SHP77 treated with DMSO at 0.1 percent for 48 hours (cell line): ENCODE measurements at regions not wholly inside any gene's neighbourhood (a gene's known extent, or its start where the extent isn't known, plus 50 kb on each side); places are given as distances from the start of the nearest gene placed in this dataset.

Source experiments
- DNase-seq: peaks from one replicate; lab custom pipeline; 2025; lab: John Stamatoyannopoulos, UW

GRCh38 chr9:3049636-3050035 lies 205.7 kb upstream of the PUM3 start:
- DNase-seq: no peak

GRCh38 chr9:3047912-3048311 lies 204.0 kb upstream of the PUM3 start:
- DNase-seq: no peak

- no peak for DNase-seq
These were observed 201.3 kb upstream of the PUM3 start for GRCh38 chr9:3045153-3045552.

GRCh38 chr9:3043369-3043768 lies 199.5 kb upstream of the PUM3 start:
- DNase-seq: no peak

GRCh38 chr9:3040761-3041160 lies 196.9 kb upstream of the PUM3 start:
- no peak for DNase-seq

GRCh38 chr9:3036333-3036700 lies 192.4 kb upstream of the PUM3 start:
- DNase-seq: no peak

GRCh38 chr9:3035579-3036332 lies 191.9 kb upstream of the PUM3 start:
- no peak for DNase-seq

GRCh38 chr9:3032898-3033297 lies 189.0 kb upstream of the PUM3 start:
- no peak for DNase-seq

- no peak for DNase-seq
These were observed 184.6 kb upstream of the PUM3 start for GRCh38 chr9:3028535-3028934.

GRCh38 chr9:3027210-3027609 lies 183.3 kb upstream of the PUM3 start:
- no peak for DNase-seq

GRCh38 chr9:3023449-3023848 lies 179.6 kb upstream of the PUM3 start:
- DNase-seq: no peak

GRCh38 chr9:3018691-3019230 lies 174.9 kb upstream of the PUM3 start:
- DNase-seq: no peak

- DNase-seq: no peak
These were observed 174.2 kb upstream of the PUM3 start for GRCh38 chr9:3018071-3018470.

- DNase-seq: peak; percentile 25
These were observed 170.3 kb upstream of the PUM3 start for GRCh38 chr9:3014178-3014577.

GRCh38 chr9:3012842-3013241 lies 168.9 kb upstream of the PUM3 start:
- DNase-seq: no peak

GRCh38 chr9:3012245-3012644 lies 168.3 kb upstream of the PUM3 start:
- DNase-seq: no peak

GRCh38 chr9:3008091-3008490 lies 164.2 kb upstream of the PUM3 start:
- no peak for DNase-seq

GRCh38 chr9:3007326-3007725 lies 163.4 kb upstream of the PUM3 start:
- DNase-seq: no peak

GRCh38 chr9:3006851-3007250 lies 163.0 kb upstream of the PUM3 start:
- no peak for DNase-seq

- DNase-seq: no peak
These were observed 160.7 kb upstream of the PUM3 start for GRCh38 chr9:3004572-3004971.

GRCh38 chr9:3001311-3001710 lies 157.4 kb upstream of the PUM3 start:
- DNase-seq: no peak

- DNase-seq: no peak
These were observed 148.5 kb upstream of the PUM3 start for GRCh38 chr9:2992427-2992826.

- no peak for DNase-seq
These were observed 147.4 kb upstream of the PUM3 start for GRCh38 chr9:2991292-2991691.

- no peak for DNase-seq
These were observed 143.8 kb upstream of the PUM3 start for GRCh38 chr9:2987679-2988078.
